HG03565 (cell line): ENCODE measurements at regions not wholly inside any gene's neighbourhood (a gene's known extent, or its start where the extent isn't known, plus 50 kb on each side); places are given as distances from the start of the nearest gene placed in this dataset.
A peak's percentile ranks its signal among the peaks of the same experiment; 100 is the strongest.
"Not testable (repeated sequence)": the region's sequence is repeated elsewhere in the genome, so short reads cannot be mapped to it uniquely, and the experiment has no call there.

Experiments
- ATAC-seq: cut with Tn5 transposase; IDR thresholded peaks from one replicate; pipeline ENCODE4 v1.9.1; 2021; ENCODE audit warnings: mild to moderate bottlenecking, moderate library complexity; ENCODE audit not compliant: unreplicated experiment

- no peak for ATAC-seq
Measured at GRCh38 chr13:90838317-90838960, 509.0 kb upstream of the MIR17HG start.

DNA sequence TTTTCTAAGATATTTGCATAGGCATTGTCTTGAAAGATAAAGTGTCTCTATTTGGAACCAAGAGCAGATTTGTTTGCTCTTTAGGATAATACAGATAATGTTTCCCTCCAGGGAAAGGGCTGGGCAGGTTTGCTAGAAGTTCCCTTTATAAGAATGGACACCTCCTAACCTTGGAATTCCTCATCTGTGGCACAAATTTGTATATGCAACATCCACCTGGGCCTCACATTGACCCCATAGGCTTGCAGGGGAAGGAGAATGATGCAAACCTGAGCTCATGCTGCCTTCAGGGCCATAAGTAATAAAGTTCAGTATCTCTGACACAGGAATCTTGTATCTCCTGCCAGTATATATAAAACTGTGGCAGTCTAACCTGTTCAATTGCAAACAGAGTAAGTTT is 508.4 kb upstream of the MIR17HG start:
- ATAC-seq, result no peak

DNA sequence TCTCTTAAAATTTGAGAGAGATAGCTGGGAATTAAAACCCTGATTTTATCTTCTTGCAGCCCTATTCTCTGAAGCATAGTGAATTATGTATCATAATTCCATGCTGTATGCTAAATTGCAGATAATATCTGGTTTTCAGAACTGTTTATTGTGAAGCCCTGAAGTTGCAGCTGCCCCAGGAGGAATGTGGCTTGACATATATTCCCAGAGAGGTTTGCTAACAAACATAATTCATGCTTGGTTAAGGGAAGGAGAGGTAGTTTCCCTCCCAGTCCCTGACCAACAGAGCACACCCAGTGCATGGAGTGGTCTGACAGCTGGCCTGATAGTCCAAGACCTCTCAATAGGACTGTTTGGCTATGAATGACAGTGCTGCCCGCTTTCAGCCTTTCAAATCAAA is 500.6 kb upstream of the MIR17HG start:
- ATAC-seq, result no peak

DNA sequence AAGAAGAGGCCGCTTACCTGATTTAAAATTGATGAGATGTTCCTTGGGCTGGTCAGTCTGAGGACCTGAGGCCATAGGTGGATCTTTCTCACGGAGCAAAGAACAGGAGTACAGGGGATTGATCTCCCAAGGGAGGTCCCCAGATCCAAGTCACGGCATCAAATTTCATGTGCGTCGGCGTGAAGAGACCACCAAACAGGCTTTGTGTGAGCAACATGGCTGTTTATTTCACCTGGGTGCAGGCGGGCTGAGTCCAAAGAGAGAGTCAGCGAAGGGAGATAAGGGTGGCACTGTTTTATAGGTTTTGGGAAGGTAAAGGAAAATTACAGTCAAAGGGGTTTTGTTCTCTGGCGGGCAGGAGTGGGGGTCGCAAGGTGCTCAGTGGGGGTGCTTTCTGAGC is 493.8 kb upstream of the MIR17HG start:
- not testable (repeated sequence) for ATAC-seq

DNA sequence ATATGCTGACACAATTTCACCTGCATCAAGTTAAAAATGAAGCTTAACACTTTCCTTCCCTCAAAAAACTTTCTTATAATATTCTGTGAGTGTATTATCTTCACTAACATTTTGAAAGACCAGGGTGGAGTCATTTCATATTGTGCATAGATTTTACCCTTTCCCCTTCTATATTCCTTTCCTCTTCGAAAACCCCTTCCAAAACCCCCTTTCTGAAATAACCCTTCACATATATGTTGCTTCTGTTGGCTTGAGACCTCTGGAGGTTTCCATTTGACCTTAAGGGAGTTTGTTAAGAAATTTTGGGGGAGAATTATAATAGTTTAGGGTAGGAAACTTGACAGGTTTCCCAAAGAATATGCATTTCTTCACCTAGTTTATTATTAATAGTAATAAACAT is 489.6 kb upstream of the MIR17HG start:
- no peak for ATAC-seq

- no peak for ATAC-seq
Measured at GRCh38 chr13:90866006-90866405, 481.5 kb upstream of the MIR17HG start.

DNA sequence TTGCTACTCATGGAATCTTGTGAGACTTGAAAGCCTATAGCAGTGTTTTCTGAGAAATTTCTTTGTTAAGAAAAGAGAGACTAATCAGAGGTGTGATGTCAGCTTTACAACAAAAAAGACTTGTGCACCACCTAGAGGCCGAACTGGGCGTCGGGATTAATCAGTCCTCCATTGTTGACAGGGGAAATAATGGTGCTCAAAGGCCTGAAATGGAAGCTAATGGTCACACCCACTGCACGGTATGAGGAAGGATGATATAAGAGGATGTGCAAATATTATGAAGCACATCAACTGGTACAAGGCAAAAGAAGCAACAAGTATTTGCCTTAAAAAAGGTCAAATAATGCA is 480.2 kb upstream of the MIR17HG start:
- ATAC-seq, result peak; percentile 93

DNA sequence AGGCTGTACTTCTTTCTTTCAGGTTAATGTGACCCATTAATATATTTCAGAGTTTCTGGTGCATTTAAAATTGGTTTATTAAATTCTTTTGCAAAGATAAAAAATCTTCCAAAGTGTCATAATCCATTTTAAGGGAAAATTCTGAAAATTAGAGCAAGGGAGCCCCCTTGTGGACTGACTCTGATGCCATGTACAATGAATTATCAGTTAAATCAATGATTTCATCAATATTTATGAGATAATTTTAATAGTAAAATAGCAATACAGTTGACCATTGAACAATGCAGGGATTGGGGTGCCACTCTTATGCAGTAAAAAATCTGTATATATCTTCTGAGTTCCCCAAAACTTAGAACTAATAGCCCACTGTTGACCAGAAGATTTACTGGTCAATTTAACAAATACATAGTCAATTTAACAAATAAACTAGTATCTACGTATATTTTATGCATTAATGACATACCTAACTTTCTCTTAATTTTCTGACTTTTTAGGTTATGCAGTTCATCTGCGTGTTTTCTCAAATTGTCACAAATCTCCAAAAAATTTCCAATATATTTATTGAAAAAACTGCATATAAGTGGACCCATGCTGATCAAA is 479.1 kb upstream of the MIR17HG start:
- no peak for ATAC-seq

DNA sequence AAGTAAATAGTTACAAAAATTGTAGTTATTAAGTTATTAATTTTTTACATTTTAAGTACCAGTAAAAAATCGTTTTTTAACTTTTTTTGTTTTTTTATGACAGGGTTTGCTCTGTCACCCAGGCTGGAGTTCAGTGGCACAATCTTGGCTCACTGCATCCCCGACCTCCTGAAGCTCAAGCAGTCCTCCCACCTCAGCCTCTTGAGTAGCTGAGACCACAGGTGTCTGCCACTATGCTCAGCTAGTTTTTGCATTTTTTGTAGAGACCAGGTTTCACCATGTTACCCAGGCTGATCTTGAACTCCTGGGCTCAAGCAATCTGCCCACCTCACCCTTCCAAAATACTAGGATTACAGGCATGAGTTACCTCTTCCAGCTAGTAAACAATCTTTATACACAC is 477.9 kb upstream of the MIR17HG start:
- no peak for ATAC-seq

- no peak for ATAC-seq
Measured at GRCh38 chr13:90872491-90873025, 474.9 kb upstream of the MIR17HG start.

- ATAC-seq, result no peak
Measured at GRCh38 chr13:90880790-90881189, 466.7 kb upstream of the MIR17HG start.

DNA sequence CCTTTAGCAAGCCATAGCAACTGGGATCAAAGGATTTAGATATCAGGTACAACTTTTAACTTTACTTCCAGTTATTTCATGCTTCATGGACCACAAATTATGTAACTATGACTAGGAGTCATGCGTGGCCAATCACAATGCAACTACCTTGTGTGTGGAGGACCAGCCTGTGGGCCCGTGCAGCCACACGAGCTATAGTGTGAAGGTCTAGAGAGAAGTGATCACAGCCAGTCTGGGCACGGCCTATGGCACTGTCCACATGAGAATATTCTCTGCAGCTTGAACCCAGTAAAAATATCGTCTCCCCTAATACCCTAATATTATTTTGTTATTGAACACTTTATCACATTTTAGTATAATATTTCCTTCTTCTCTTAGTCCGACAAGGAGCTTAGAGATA is 464.9 kb upstream of the MIR17HG start:
- no peak for ATAC-seq

DNA sequence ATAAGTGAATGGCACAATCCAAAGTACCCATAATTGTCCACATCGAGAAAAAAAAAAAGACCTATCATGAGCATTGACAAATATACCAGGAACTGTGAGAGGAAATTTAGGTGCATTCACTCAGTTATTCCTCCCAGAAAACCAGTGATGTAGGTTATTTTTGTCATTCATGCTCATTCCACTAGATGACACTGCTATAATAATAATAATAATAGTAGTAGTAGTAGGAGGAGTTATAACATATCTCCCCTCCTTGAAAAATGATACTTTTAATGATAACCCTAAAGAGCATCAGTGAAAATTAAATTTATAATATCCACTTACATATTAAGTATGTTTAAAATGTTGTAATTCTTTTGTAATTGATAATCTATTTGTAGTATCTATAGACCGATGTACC is 463.9 kb upstream of the MIR17HG start:
- no peak for ATAC-seq

- ATAC-seq, result no peak
Measured at GRCh38 chr13:90884066-90884465, 463.4 kb upstream of the MIR17HG start.

DNA sequence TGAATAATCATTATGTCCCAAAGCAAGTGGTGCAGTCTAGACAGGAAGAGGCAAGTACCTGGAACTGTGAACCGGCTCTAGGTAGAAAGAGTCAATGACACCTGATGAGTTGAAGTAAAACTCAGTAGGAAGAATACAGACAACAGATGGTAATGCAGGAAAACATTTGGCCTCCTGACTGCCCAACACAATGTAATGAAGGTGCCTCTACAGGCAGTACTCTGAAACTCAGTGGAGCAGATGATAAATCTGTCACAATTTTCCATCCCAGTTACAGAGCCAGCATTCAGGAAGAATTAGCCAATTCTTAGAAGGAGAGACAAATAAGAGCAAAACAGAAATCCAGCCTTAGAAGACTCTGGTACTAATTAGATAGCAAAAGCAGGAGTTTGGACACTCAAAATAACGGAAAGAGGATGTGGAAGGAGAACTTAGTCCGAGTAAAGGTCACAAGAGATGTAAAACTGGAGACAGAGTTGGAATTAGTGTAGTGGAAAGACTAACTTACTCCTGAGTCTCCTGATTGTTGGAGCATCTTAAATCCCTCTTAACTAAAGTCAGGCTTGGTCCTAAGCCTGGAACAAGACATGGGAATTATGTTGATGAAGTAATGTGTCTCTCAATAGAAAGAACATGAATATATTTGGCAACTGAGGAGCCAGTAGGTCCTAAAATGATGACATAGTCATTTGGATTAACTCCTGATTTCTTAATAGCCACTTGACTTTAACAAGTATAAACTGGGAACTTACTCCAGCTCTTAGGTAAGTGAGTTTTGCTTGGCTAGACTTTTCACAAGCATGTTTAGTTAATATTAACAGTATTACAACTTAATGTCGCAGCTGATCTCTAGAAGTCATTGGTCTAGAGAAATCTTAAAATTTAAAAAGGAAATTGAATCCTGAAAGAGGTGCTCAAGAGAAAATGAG is 457.3 kb upstream of the MIR17HG start:
- ATAC-seq, result no peak

DNA sequence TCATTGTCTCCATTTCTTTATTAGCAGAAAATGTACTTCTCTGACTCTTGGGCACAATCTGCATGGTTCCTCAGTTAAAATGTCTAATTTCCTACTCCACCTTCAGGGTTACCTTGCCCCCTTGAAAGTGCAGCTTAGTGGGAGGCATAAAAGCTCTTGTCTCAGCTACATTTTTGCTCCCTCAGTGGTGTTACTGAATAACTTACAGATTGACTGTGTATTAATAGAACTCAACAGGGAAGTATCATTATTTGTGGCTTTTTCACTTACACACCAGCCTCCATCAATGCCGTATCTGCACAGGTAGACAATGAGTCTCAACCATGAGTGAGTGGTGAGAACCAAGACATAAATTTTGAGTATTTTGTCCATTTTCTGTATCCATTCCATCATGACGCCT is 456.2 kb upstream of the MIR17HG start:
- no peak for ATAC-seq

GRCh38 chr13:90893199-90893598 is 454.3 kb upstream of the MIR17HG start:
- ATAC-seq, result not testable (repeated sequence)

DNA sequence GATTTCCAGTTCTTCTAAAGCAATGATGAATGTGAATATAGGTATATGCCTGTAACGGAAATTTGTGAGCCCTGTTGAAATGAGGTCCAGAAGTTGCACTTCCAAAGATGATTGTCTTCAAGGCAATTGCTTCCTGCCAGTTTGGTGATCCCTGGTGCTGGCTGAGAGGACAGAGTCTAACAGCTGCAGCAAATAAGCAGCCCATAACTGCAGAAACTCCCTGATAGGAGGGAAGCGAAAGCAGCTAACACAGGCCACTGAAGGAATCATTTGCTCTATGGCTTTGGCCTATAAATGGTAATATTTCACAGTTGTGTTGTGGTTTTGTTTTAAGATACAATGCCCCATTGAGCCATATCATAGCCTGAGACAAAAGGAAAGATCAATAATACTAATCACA is 451.5 kb upstream of the MIR17HG start:
- ATAC-seq, result no peak

DNA sequence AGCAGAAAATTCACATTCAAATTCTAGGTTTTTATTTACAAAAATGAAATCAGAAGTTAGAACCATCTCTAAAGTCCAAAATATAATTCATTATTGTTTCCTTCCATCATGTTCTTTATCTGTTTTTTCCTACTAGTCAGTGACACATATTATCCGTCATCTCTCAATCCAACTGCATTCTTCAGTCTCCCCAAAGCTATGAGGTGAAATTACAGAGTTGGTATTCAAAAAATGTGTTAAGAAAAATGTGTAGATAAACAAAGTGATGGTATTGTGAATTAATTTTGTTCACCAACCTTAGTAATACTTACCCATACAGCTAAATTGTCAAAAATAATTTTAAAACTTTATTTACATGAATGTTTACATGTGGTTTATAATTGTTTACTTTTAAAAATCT is 448.7 kb upstream of the MIR17HG start:
- no peak for ATAC-seq

- no peak for ATAC-seq
Measured at GRCh38 chr13:90899416-90899815, 448.1 kb upstream of the MIR17HG start.

DNA sequence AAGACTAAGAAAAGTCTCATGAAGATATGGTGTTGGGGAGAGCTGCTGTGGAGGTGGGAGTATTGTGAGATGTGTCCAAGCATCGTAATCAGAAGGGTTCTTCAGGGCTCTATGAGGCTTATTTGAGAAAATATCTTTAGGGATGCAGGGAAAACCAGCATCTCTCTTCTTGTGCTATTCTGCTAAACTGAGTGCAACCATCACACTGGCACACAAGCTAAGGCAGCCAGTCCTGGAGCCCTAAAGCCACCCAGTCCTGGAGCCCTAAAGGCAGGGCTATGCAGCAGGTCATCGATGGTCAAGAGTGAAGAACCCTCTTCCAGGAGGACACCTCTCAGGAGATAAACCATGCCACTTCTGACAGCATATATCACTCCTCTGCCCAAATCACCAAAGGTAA is 445.2 kb upstream of the MIR17HG start:
- ATAC-seq, result no peak

- no peak for ATAC-seq
Measured at GRCh38 chr13:90906554-90906953, 440.9 kb upstream of the MIR17HG start.
